H9 (cell line): ENCODE measurements at regions not wholly inside any gene's neighbourhood (a gene's known extent, or its start where the extent isn't known, plus 50 kb on each side); places are given as distances from the start of the nearest gene placed in this dataset.

Experiments
- DNase-seq: peaks from one replicate; pipeline ENCODE4 v3.0.0-alpha.2; 2017
- H2AFZ ChIP-seq: one replicate; pipeline ENCODE4 v1.6.1; 2013; ENCODE audit warnings: mild to moderate bottlenecking, low read length, control low read depth, moderate library complexity
- H2AK5ac ChIP-seq: 2 replicates; pipeline ENCODE4 v1.6.1; 2013; ENCODE audit warnings: low read length, control low read depth, mixed read lengths; ENCODE audit not compliant: insufficient read length
- H2BK120ac ChIP-seq: one replicate; pipeline ENCODE4 v1.6.1; 2013; ENCODE audit warnings: low read depth, mild to moderate bottlenecking, low read length, control low read depth, inconsistent platforms; ENCODE audit not compliant: poor library complexity, severe bottlenecking
- H2BK12ac ChIP-seq: 2 replicates; pipeline ENCODE4 v1.6.1; 2013; ENCODE audit warnings: low read length, control low read depth, mixed read lengths, low read depth; ENCODE audit not compliant: insufficient read length
- H2BK15ac ChIP-seq: 2 replicates; pipeline ENCODE4 v1.6.1; 2013; ENCODE audit warnings: low read depth, low read length, control low read depth
- H2BK20ac ChIP-seq: one replicate; pipeline ENCODE4 v1.6.1; 2013; ENCODE audit warnings: low read depth, mild to moderate bottlenecking, low read length, control low read depth, inconsistent platforms; ENCODE audit not compliant: poor library complexity, severe bottlenecking
- H2BK5ac ChIP-seq: 2 replicates; pipeline ENCODE4 v1.6.1; 2013; ENCODE audit warnings: low read length, control low read depth, mixed read lengths; ENCODE audit not compliant: insufficient read length
- H3K14ac ChIP-seq: 2 replicates; pipeline ENCODE4 v1.6.1; 2013; ENCODE audit warnings: low read length, control low read depth; ENCODE audit not compliant: insufficient read depth
- H3K18ac ChIP-seq: 2 replicates; pipeline ENCODE4 v1.6.1; 2013; ENCODE audit warnings: low read depth, mild to moderate bottlenecking, mixed read lengths, low read length, control low read depth; ENCODE audit not compliant: insufficient read length
- H3K23ac ChIP-seq: 2 replicates; pipeline ENCODE4 v1.6.1; 2013; ENCODE audit warnings: low read length, control low read depth, mixed read lengths, low read depth; ENCODE audit not compliant: insufficient read length
- H3K23me2 ChIP-seq: 2 replicates; pipeline ENCODE4 v1.6.1; 2013; ENCODE audit warnings: low read depth, mild to moderate bottlenecking, mixed read lengths, low read length, control low read depth; ENCODE audit not compliant: insufficient read length, poor library complexity, severe bottlenecking
- H3K27ac ChIP-seq: 2 replicates; pipeline ENCODE4 v1.5.1; 2013; ENCODE audit warnings: low read length, control low read depth, mixed read lengths, low read depth; ENCODE audit not compliant: insufficient read length
- H3K27me3 ChIP-seq: 2 replicates; pipeline ENCODE4 v1.6.1; 2013; ENCODE audit warnings: low read length, control low read depth, inconsistent platforms; ENCODE audit not compliant: insufficient read depth
- H3K4ac ChIP-seq: 2 replicates; pipeline ENCODE4 v1.6.1; 2013; ENCODE audit warnings: low read depth, mild to moderate bottlenecking, control low read depth, inconsistent platforms, low read length, moderate library complexity
- H3K4me1 ChIP-seq: 2 replicates; pipeline ENCODE4 v1.6.1; 2013; ENCODE audit warnings: low read length, control low read depth, inconsistent platforms; ENCODE audit not compliant: insufficient read depth
- H3K4me2 ChIP-seq: 2 replicates; pipeline ENCODE4 v1.6.1; 2013; ENCODE audit warnings: low read length, control low read depth, mixed read lengths; ENCODE audit not compliant: insufficient read length, insufficient read depth
- H3K56ac ChIP-seq: 2 replicates; pipeline ENCODE4 v1.6.1; 2013; ENCODE audit warnings: low read depth, mild to moderate bottlenecking, mixed read lengths, low read length, control low read depth; ENCODE audit not compliant: insufficient read length
- H3K79me1 ChIP-seq: 2 replicates; pipeline ENCODE4 v1.6.1; 2013; ENCODE audit warnings: low read depth, mild to moderate bottlenecking, moderate library complexity, low read length, control low read depth, inconsistent platforms; ENCODE audit not compliant: insufficient read depth, poor library complexity, severe bottlenecking
- H3K79me2 ChIP-seq: 2 replicates; pipeline ENCODE4 v1.6.1; 2013; ENCODE audit warnings: low read length, control low read depth, inconsistent platforms; ENCODE audit not compliant: insufficient read depth
- H3K9ac ChIP-seq: 2 replicates; pipeline ENCODE4 v1.6.1; 2013; ENCODE audit warnings: low read length, control low read depth, mixed read lengths; ENCODE audit not compliant: insufficient read length; ENCODE audit errors: extremely low read depth
- H3K9me3 ChIP-seq: one replicate; pipeline ENCODE4 v1.6.1; 2013; ENCODE audit warnings: low read depth, low read length, inconsistent platforms; ENCODE audit not compliant: control insufficient read depth
- H3T11ph ChIP-seq: one replicate; pipeline ENCODE4 v1.6.1; 2013; ENCODE audit warnings: mild to moderate bottlenecking, low read length, control low read depth, inconsistent platforms
- H4K20me1 ChIP-seq: one replicate; pipeline ENCODE4 v1.6.1; 2013; ENCODE audit not compliant: control insufficient read depth, insufficient read length, insufficient read depth
- H4K5ac ChIP-seq: 2 replicates; pipeline ENCODE4 v1.6.1; 2013; ENCODE audit warnings: low read depth, mild to moderate bottlenecking, mixed read lengths, low read length, control low read depth; ENCODE audit not compliant: insufficient read length
- H4K8ac ChIP-seq: replicated peaks from 2 replicates; pipeline ENCODE4 v1.6.1; 2013; ENCODE audit warnings: low read length, control low read depth, mixed read lengths, low read depth; ENCODE audit not compliant: insufficient read length
- H4K91ac ChIP-seq: 2 replicates; pipeline ENCODE4 v1.6.1; 2013; ENCODE audit warnings: low read depth, mild to moderate bottlenecking, moderate library complexity, mixed read lengths, low read length, control low read depth; ENCODE audit not compliant: insufficient read length
- H3K27ac Mint-ChIP-seq, 3 experiments: 2 replicates in 2 of 3; 3 replicates in 1 of 3; pipeline ENCODE4 v1.8.0; 2020 to 2021; ENCODE audit warnings: mixed read lengths in 3 of 3, mild to moderate bottlenecking in 1 of 3, moderate library complexity in 1 of 3
- H3K27me3 Mint-ChIP-seq: 2 replicates; pipeline ENCODE4 v1.8.0; 2021; ENCODE audit warnings: low read depth, mild to moderate bottlenecking, moderate library complexity, mixed read lengths
- H3K36me3 Mint-ChIP-seq, 3 experiments: 2 replicates in 2 of 3; 3 replicates in 1 of 3; pipeline ENCODE4 v1.8.0; 2020 to 2021; ENCODE audit warnings: low read depth in 3 of 3, mixed read lengths in 3 of 3; ENCODE audit not compliant: insufficient read depth in 1 of 3
- H3K4me1 Mint-ChIP-seq, 2 experiments: 2 replicates each; pipeline ENCODE4 v1.8.0; 2020; ENCODE audit warnings: mixed read lengths in 2 of 2
- H3K4me3 Mint-ChIP-seq, 2 experiments: 2 replicates in 1 of 2; 3 replicates in 1 of 2; pipeline ENCODE4 v1.8.0; 2020 to 2021; ENCODE audit warnings: mild to moderate bottlenecking in 2 of 2, mixed read lengths in 2 of 2, moderate library complexity in 1 of 2
- H3K9me3 Mint-ChIP-seq, 2 experiments: 2 replicates in 1 of 2; 3 replicates in 1 of 2; pipeline ENCODE4 v1.8.0; 2020; ENCODE audit warnings: mild to moderate bottlenecking in 2 of 2, mixed read lengths in 2 of 2, moderate library complexity in 1 of 2
- CTCF ChIP-seq: fragments of 200-600 bp; sonication (generic); conservative IDR thresholded peaks from 3 replicates; pipeline ENCODE4 v1.8.0; 2021; ENCODE audit warnings: antibody characterized with exemption, mild to moderate bottlenecking
- WGBS: extraction: QIAGEN DNeasy Blood & Tissue Kit; methylation state at CpG from one replicate; pipeline ENCODE4 v1.1.7; 2013; ENCODE audit warnings: missing lambda C conversion rate, low lambda C conversion rate, mixed read lengths; ENCODE audit not compliant: insufficient read length; ENCODE audit errors: extremely low coverage; 5-methylcytosine and 5-hydroxymethylcytosine counted together

- Histone ChIP-seq H3K4ac (no peak overlapping the region), H4K8ac (no peak overlapping the region), H3K4me2 (no peak overlapping the region), H3K56ac (no peak overlapping the region), H4K20me1 (no peaks in the 10 kb centered on the region), H3K9me3 (no peaks in the 10 kb centered on the region), H3K27ac (no peak overlapping the region), H2BK12ac (no peak overlapping the region), H3K9ac (no peak overlapping the region), H3K23me2 (no peaks in the 10 kb centered on the region), H2AK5ac (no peak overlapping the region), H3K14ac (no peak overlapping the region), H4K91ac (no peak overlapping the region), H2BK15ac (no peak overlapping the region), H2BK5ac (no peak overlapping the region), H3K4me1 (no peaks in the 10 kb centered on the region; the same call in 1 of the 2 replicates), H2BK120ac (no peak overlapping the region), H2AFZ (no peak overlapping the region), H3K79me1 (no peaks in the 10 kb centered on the region), H3K18ac (no peak overlapping the region), H3K27me3 (no peaks in the 10 kb centered on the region), H4K5ac (no peak overlapping the region), H3K79me2 (no peaks in the 10 kb centered on the region), H3T11ph (no peak overlapping the region), H2BK20ac (no peak overlapping the region), H3K23ac (no peak overlapping the region)
- Mint-ChIP-seq H3K4me1 (peaks cover 6 to 7% of the 10 kb centered on the region in 2 experiments), H3K27ac (no peak overlapping the region), H3K27me3 (no peaks in the 10 kb centered on the region), H3K4me3 (no peak overlapping the region), H3K36me3 (peaks cover 12 to 20% (median 15%) of the 10 kb centered on the region in 3 experiments), H3K9me3 (peaks cover 59 to 75% of the 10 kb centered on the region in 2 experiments)
- TF ChIP-seq CTCF = no peak
- no peak for DNase-seq
- no CpG with 5 or more reads among the region's 6 CpGs for WGBS
These were observed 435.8 kb downstream of the MRPL39 start for GRCh38 chr21:25171438-25171837.
